Stimulated activated CD8-positive, alpha-beta memory T cell treated with anti-CD3 and anti-CD28 coated beads, Interleukin-15, amount 100 ng/mL, for 48 hours (primary cell): ENCODE measurements at regions not wholly inside any gene's neighbourhood (a gene's known extent, or its start where the extent isn't known, plus 50 kb on each side); places are given as distances from the start of the nearest gene placed in this dataset.

Experiments
- DNase-seq, 2 donors: peaks; one replicate each; pipeline ENCODE4 v3.0.0-alpha.2; 2020; ENCODE audit warnings: low read depth in 2 of 2

GRCh38 chr5:158022837-158023236 lies 163.9 kb upstream of the CLINT1 start:
- DNase-seq, result no peak

- no peak for DNase-seq
Observed at GRCh38 chr5:158022393-158022792, 163.4 kb upstream of the CLINT1 start.

- no peak for DNase-seq
Observed at GRCh38 chr5:158020555-158021418, 161.8 kb upstream of the CLINT1 start.

GRCh38 chr5:158017469-158017868 lies 158.5 kb upstream of the CLINT1 start:
- no peak for DNase-seq

GRCh38 chr5:158014372-158014771 lies 155.4 kb upstream of the CLINT1 start:
- DNase-seq, result no peak

GRCh38 chr5:158013939-158014338 lies 155.0 kb upstream of the CLINT1 start:
- DNase-seq, result no peak

- no peak for DNase-seq
Observed at GRCh38 chr5:158013303-158013702, 154.4 kb upstream of the CLINT1 start.

GRCh38 chr5:158011422-158011821 lies 152.5 kb upstream of the CLINT1 start:
- no peak for DNase-seq

GRCh38 chr5:158010831-158011230 lies 151.9 kb upstream of the CLINT1 start:
- no peak for DNase-seq

- DNase-seq, result no peak
Observed at GRCh38 chr5:158007336-158007735, 148.4 kb upstream of the CLINT1 start.

- DNase-seq, result no peak
Observed at GRCh38 chr5:157999696-158000095, 140.8 kb upstream of the CLINT1 start.

- DNase-seq, result no peak
Observed at GRCh38 chr5:157997991-157998504, 139.1 kb upstream of the CLINT1 start.

- peak; percentile 5 to 24 for DNase-seq
Observed at GRCh38 chr5:157994906-157995519, 136.1 kb upstream of the CLINT1 start.

- no peak for DNase-seq
Observed at GRCh38 chr5:157993986-157994691, 135.2 kb upstream of the CLINT1 start.

GRCh38 chr5:157993201-157993600 lies 134.3 kb upstream of the CLINT1 start:
- no peak for DNase-seq

GRCh38 chr5:157990583-157991181 lies 131.7 kb upstream of the CLINT1 start:
- DNase-seq, result no peak

- DNase-seq, result no peak
Observed at GRCh38 chr5:157989296-157989695, 130.4 kb upstream of the CLINT1 start.

GRCh38 chr5:157987259-157987658 lies 128.3 kb upstream of the CLINT1 start:
- DNase-seq, result no peak

- no peak for DNase-seq
Observed at GRCh38 chr5:157986431-157986990, 127.6 kb upstream of the CLINT1 start.

GRCh38 chr5:157984611-157985010 lies 125.7 kb upstream of the CLINT1 start:
- no peak for DNase-seq

- DNase-seq, result no peak
Observed at GRCh38 chr5:157983906-157984551, 125.1 kb upstream of the CLINT1 start.
